ENCODE measurements at regions not wholly inside any gene's neighbourhood (a gene's known extent, or its start where the extent isn't known, plus 50 kb on each side); places are given as distances from the start of the nearest gene placed in this dataset.
"Not testable (repeated sequence)": the region's sequence is repeated elsewhere in the genome, so short reads cannot be mapped to it uniquely, and the experiment has no call there.

GRCh38 chr17:33942414-33942813 is 312.7 kb upstream of the CCL2 start:
- peak; percentile 19 for DNase-seq (ENCODE audit: low read depth)

- DNase-seq (ENCODE audit: low read depth) = no peak
These were observed 310.7 kb upstream of the CCL2 start for GRCh38 chr17:33944412-33944811.

- no peak for DNase-seq (ENCODE audit: low read depth)
These were observed 310.3 kb upstream of the CCL2 start for GRCh38 chr17:33944826-33945225.

- no peak for DNase-seq (ENCODE audit: low read depth)
These were observed 309.2 kb upstream of the CCL2 start for GRCh38 chr17:33945646-33946546.

- DNase-seq (ENCODE audit: low read depth) = no peak
These were observed 307.3 kb upstream of the CCL2 start for GRCh38 chr17:33947762-33948161.

- no peak for DNase-seq (ENCODE audit: low read depth)
These were observed 306.8 kb upstream of the CCL2 start for GRCh38 chr17:33948309-33948708.

GRCh38 chr17:33949100-33949499 is 306.0 kb upstream of the CCL2 start:
- DNase-seq (ENCODE audit: low read depth) = no peak

GRCh38 chr17:33950061-33950460 is 305.0 kb upstream of the CCL2 start:
- DNase-seq (ENCODE audit: low read depth) = no peak

- DNase-seq (ENCODE audit: low read depth) = no peak
These were observed 302.7 kb upstream of the CCL2 start for GRCh38 chr17:33952425-33952824.

GRCh38 chr17:33954597-33954996 is 300.5 kb upstream of the CCL2 start:
- no peak for DNase-seq (ENCODE audit: low read depth)

- DNase-seq (ENCODE audit: low read depth) = no peak
These were observed 299.6 kb upstream of the CCL2 start for GRCh38 chr17:33955461-33955860.

GRCh38 chr17:33959098-33959497 is 296.0 kb upstream of the CCL2 start:
- not testable (repeated sequence) for DNase-seq (ENCODE audit: low read depth)

- DNase-seq (ENCODE audit: low read depth) = no peak
These were observed 292.0 kb upstream of the CCL2 start for GRCh38 chr17:33962857-33963655.

- no peak for DNase-seq (ENCODE audit: low read depth)
These were observed 290.6 kb upstream of the CCL2 start for GRCh38 chr17:33964344-33964979.

GRCh38 chr17:33966410-33967059 is 288.6 kb upstream of the CCL2 start:
- no peak for DNase-seq (ENCODE audit: low read depth)

- DNase-seq (ENCODE audit: low read depth) = no peak
These were observed 287.3 kb upstream of the CCL2 start for GRCh38 chr17:33967608-33968349.

GRCh38 chr17:33968350-33969044 is 286.6 kb upstream of the CCL2 start:
- DNase-seq (ENCODE audit: low read depth) = peak; percentile 82

GRCh38 chr17:33970279-33970678 is 284.8 kb upstream of the CCL2 start:
- peak; percentile 51 for DNase-seq (ENCODE audit: low read depth)

GRCh38 chr17:33972763-33973162 is 282.3 kb upstream of the CCL2 start:
- no peak for DNase-seq (ENCODE audit: low read depth)

- DNase-seq (ENCODE audit: low read depth) = no peak
These were observed 281.6 kb upstream of the CCL2 start for GRCh38 chr17:33973491-33973890.

- DNase-seq (ENCODE audit: low read depth) = no peak
These were observed 280.8 kb upstream of the CCL2 start for GRCh38 chr17:33974276-33974675.
